ENCODE measurements at regions not wholly inside any gene's neighbourhood (a gene's known extent, or its start where the extent isn't known, plus 50 kb on each side); places are given as distances from the start of the nearest gene placed in this dataset.
A peak's percentile ranks its signal among the peaks of the same experiment; 100 is the strongest.
"Not testable (repeated sequence)": the region's sequence is repeated elsewhere in the genome, so short reads cannot be mapped to it uniquely, and the experiment has no call there.

GRCh38 chr10:42883993-42884983 is 101.7 kb downstream of the BMS1 start:
- DNase-seq (ENCODE audit: low spot score): no peak

GRCh38 chr10:42885491-42886270 is 103.1 kb downstream of the BMS1 start:
- no peak for DNase-seq (ENCODE audit: low spot score)

- no peak for DNase-seq (ENCODE audit: low spot score)
Observed at GRCh38 chr10:42887734-42888503, 105.3 kb downstream of the BMS1 start.

GRCh38 chr10:42888504-42889095 is 106.0 kb downstream of the BMS1 start:
- DNase-seq (ENCODE audit: low spot score): no peak

- no peak for DNase-seq (ENCODE audit: low spot score)
Observed at GRCh38 chr10:42896735-42897134, 114.1 kb downstream of the BMS1 start.

GRCh38 chr10:42898037-42898960 is 115.7 kb downstream of the BMS1 start:
- no peak for DNase-seq (ENCODE audit: low spot score)

- DNase-seq (ENCODE audit: low spot score): no peak
Observed at GRCh38 chr10:42899036-42899435, 116.4 kb downstream of the BMS1 start.

- DNase-seq (ENCODE audit: low spot score): not testable (repeated sequence)
Observed at GRCh38 chr10:42900346-42900745, 117.8 kb downstream of the BMS1 start.

GRCh38 chr10:42911359-42911758 is 128.8 kb downstream of the BMS1 start:
- DNase-seq (ENCODE audit: low spot score): peak; percentile 72

- DNase-seq (ENCODE audit: low spot score): no peak
Observed at GRCh38 chr10:42916974-42917373, 134.4 kb downstream of the BMS1 start.

GRCh38 chr10:42917821-42918220 is 135.2 kb downstream of the BMS1 start:
- DNase-seq (ENCODE audit: low spot score): no peak

GRCh38 chr10:42921951-42922350 is 139.4 kb downstream of the BMS1 start:
- no peak for DNase-seq (ENCODE audit: low spot score)

- DNase-seq (ENCODE audit: low spot score): no peak
Observed at GRCh38 chr10:42924484-42924883, 141.9 kb downstream of the BMS1 start.

GRCh38 chr10:42926843-42927242 is 144.2 kb downstream of the BMS1 start:
- DNase-seq (ENCODE audit: low spot score): no peak

- DNase-seq (ENCODE audit: low spot score): no peak
Observed at GRCh38 chr10:42928064-42928463, 145.5 kb downstream of the BMS1 start.

- no peak for DNase-seq (ENCODE audit: low spot score)
Observed at GRCh38 chr10:42929236-42929635, 146.6 kb downstream of the BMS1 start.

- no peak for DNase-seq (ENCODE audit: low spot score)
Observed at GRCh38 chr10:42929993-42930392, 146.9 kb upstream of the RET start.

- DNase-seq (ENCODE audit: low spot score): no peak
Observed at GRCh38 chr10:42930516-42931192, 146.2 kb upstream of the RET start.

GRCh38 chr10:42932116-42932515 is 144.8 kb upstream of the RET start:
- DNase-seq (ENCODE audit: low spot score): no peak

Measured in mesenteric fat pad (tissue), 1 donor.